GM19452 (cell line): ENCODE measurements at regions not wholly inside any gene's neighbourhood (a gene's known extent, or its start where the extent isn't known, plus 50 kb on each side); places are given as distances from the start of the nearest gene placed in this dataset.

Experiments used
- ATAC-seq: cut with Tn5 transposase; IDR thresholded peaks from one replicate; pipeline ENCODE4 v1.9.1; 2021; ENCODE audit not compliant: unreplicated experiment

- ATAC-seq = no peak
Observed at GRCh38 chr4:30783751-30784150, 63.6 kb downstream of the PCDH7 start.

- ATAC-seq = no peak
Observed at GRCh38 chr4:30789219-30789671, 69.1 kb downstream of the PCDH7 start.

DNA sequence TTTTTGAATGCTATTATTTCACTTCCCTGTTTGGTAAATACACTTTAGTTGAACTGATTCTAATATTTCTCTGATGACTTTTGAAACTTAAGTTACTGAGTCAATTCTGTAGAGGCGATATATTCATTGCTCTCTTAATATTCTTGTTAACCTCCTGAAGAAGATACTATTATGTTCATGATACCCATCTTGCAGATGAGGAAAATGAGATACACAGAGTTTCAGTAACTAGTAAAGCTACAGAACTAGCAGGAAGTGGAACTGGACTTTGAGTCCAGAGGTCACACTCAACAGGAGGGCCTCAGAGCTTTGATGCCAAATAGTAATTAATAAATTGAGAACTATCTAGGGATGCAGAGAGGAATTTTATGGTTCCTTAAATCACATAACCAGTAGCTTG is 70.0 kb downstream of the PCDH7 start:
- ATAC-seq = no peak

DNA sequence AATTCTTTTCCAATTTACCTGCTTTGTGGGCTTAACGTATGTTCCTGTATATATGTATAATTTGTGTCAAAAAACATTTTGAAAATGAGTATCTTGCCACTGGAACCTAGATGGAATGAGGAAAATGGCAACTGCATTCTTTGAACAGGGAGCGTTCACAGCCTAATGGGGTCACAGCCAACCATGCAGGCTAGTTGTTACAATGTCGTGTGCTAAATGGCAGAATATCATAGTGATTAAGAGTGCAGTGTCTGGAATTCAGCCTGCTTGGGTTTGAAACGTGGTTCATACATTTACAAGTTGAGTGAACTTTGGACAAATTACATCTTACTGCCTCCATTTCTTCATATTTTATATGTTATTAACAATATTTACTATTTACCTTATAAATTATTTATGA is 70.8 kb downstream of the PCDH7 start:
- no peak for ATAC-seq

DNA sequence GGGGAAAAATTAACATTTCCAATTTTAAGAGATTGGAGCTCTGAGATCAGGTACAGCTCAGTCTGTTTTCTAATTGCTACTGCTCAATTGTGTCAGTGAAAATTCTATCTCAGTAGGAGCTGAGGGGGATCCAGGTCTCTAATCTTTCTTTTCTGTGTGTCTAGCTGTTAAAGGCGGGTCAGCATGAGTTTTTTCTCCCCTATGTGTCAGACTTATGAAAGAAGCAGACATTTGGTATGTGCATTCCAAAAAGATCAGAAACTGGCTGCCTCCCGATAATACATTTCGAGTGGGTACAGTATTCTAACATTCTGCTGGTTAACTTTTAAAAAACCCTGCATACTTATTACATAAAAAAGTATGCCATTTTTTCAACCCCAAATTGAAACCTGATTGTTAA is 72.4 kb downstream of the PCDH7 start:
- no peak for ATAC-seq

DNA sequence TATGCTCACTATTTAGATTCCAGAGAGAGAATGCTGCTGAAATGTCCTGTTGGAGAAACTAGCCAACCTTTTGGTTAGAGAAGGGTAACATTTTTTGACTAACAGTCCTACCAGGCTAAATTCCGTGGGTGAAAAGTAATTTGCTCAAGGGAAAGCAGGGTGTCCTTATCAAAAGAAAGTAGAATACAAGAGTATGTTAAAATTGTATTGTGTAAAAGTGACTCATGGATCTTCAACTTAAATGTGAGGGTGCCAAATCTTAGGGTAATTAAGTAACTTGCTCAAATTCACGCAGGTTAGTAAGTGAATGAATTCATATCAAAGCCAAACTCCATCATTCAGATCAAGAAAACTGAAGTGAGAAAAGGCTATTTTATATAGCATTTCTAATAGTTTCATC is 81.7 kb downstream of the PCDH7 start:
- no peak for ATAC-seq

- no peak for ATAC-seq
Observed at GRCh38 chr4:30802622-30803323, 82.6 kb downstream of the PCDH7 start.

GRCh38 chr4:30808276-30808675 is 88.1 kb downstream of the PCDH7 start:
- no peak for ATAC-seq

DNA sequence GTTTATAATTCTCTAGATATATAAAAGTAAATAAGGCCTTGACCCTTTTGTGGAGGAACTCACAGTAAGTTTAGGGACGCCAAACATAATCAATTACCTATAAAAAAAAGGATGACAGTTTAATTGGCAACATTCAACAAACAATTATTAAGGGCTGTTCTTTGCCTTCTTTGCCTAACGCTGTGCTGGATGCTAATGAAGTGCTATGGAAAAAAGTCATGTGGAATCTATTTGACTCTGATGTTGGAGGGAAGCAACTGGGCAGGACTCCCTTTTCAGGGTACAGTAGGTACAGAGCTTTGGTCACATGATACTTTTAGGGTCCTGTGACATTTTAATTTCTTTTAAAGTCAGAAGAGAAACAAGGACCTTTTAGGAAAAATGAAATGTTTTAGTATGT is 91.1 kb downstream of the PCDH7 start:
- ATAC-seq = no peak

DNA sequence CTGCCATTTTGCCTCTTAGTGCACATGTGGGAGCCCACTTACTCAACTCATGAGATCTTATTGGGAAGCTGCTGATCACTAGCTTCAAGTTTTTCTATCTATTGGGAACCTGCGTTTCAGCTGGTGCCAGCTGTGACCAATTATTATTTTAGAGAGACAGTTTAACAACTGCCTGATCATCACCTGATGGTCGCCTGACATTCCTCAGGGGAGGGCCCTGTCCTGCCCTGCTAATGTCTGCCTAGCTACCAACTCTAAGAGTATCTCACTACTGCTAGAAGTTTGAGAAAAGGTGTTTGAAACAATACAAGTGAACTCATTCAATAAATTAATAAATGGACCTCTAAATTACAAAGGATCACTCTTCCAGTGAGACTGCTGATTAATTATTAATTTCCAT is 95.5 kb downstream of the PCDH7 start:
- no peak for ATAC-seq

DNA sequence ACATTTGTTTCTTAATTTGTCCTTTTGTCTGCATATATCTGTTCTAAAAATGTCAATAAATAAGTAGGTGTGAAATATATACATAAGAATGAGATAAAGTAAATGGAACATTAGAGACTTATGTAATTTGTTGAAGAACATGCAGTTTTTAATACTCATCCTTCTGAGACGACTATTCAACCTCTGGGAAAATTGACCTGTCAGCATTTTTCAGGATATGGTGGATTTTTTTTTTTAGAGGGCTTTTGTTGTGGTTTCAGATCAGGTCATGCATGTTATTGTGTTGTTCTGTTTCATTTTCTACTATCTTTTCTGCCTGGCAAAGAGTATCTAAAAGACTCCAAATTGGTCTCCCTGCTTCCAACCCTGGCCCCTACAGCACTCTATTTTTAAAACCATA is 97.3 kb downstream of the PCDH7 start:
- no peak for ATAC-seq

DNA sequence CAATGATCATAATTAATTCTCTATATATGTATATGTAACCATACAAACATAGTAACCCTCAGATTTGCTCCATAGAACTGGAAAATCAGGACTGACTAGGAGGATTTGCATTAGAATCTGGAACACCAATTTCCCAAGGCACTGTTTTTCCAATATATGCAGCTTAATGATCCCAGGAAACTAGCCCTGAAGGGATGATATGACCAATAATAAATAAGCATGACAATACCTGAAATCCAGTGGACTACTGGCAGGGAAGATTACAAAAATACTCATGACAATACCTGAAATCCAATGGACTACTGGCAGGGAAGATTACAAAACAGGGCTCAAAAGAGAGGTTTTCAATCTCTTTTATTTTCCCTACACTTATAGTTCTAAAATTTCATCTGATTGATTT is 98.4 kb downstream of the PCDH7 start:
- ATAC-seq = no peak

- no peak for ATAC-seq
Observed at GRCh38 chr4:30821275-30821674, 101.1 kb downstream of the PCDH7 start.

GRCh38 chr4:30821859-30822612 is 101.9 kb downstream of the PCDH7 start:
- ATAC-seq = no peak

- no peak for ATAC-seq
Observed at GRCh38 chr4:30822911-30823551, 102.9 kb downstream of the PCDH7 start.

DNA sequence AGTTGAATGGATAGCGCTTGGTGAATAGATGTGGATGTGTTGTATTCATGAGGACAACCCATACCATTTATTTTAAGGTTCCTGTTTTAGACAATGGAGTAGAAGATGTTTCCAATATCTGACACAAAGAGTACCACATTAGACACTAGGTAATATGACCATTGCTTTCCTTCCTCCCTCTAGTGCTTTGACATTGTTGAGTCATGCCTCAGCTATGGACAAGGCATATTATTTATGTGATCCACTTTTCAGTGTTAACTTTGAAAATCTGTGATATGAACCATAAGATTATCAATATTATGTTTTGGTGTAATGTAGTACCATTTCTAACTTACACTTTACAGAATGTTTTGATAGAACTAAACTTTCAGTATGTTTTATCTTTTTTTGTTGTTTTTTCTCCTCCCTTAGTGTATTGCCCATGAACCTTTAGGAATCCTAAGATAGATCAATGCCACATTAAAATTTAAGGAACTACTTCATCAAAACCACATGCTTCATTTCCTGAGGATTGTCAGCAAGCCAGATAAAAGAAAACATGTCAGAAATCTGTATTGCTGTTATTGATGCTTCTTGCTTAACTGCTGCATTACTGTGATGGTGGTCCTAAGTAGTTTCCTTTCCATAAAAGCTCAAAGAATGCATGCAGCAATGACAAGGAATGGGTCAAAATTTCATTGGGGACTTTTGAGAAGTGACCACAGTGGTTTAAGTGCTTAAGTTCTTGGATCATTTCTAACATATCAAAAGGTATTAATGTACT is 105.0 kb downstream of the PCDH7 start:
- ATAC-seq = no peak

GRCh38 chr4:30828264-30828926 is 108.2 kb downstream of the PCDH7 start:
- ATAC-seq = no peak

- ATAC-seq = no peak
Observed at GRCh38 chr4:30832639-30833038, 112.5 kb downstream of the PCDH7 start.

DNA sequence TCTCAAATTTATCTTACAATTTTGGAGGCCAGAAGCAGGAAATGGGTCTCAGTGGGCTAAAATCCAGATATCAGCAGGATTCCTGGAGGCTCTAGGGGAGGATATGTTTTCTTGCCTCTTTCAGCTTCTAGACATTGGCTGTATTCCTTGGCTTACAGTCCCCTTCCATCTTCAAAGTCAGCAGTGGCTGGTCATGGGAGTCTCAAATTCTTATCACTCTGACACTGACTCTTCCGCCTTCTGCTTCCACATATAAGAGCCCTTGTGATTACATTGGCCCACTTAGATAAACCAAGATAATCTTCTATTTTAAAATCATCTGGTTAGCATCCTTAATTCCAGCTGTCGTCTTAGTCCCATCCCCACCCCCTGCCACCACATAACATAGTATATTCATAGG is 113.0 kb downstream of the PCDH7 start:
- ATAC-seq = no peak

- ATAC-seq = no peak
Observed at GRCh38 chr4:30835044-30835443, 114.9 kb downstream of the PCDH7 start.

- no peak for ATAC-seq
Observed at GRCh38 chr4:30836231-30836630, 116.1 kb downstream of the PCDH7 start.
